ENCODE measurements at regions not wholly inside any gene's neighbourhood (a gene's known extent, or its start where the extent isn't known, plus 50 kb on each side); places are given as distances from the start of the nearest gene placed in this dataset.

DNA sequence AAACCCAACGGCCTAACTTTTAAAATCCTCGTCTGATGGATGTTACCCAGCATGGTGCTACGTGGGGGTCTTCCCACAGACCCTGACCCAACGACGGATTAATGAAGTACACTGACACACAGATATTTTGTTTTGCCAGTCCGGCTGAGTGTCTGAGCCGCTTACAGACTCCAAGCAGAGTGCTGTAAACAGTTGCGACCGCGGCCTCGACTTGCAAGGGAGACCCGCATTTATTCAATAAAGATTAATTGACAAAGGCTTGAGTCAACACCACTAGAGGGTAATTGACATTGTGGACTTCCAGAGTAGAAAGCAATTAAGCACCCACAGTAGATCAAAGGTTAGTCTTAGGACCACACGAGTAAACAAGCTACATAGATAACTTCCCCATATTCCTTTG, 1042.4 kb downstream of the AACS start:
- Histone ChIP-seq H2AK5ac (ENCODE audit: low read depth, low read length) (no peak overlapping the region), H3K79me1 (ENCODE audit: low read depth, low read length) (no peaks in the 10 kb centered on the region), H4K91ac (replicated peaks; ENCODE audit: insufficient read length, low read length) (no peak overlapping the region), H3K56ac (replicated peaks; ENCODE audit: insufficient read length, low read depth, low read length) (no peak overlapping the region), H3K27me3 (replicated peaks in 1 of 4; ENCODE audit: control insufficient read depth in 3 of 4, extremely low read depth in 1 of 4, insufficient read depth in 3 of 4, low read length in 3 of 4) (peaks cover 0 to 4% (median 0%) of the 10 kb centered on the region in 4 experiments; a peak in 1 of 7 replicates), H3K79me2 (ENCODE audit: control insufficient read depth in 1 of 2, insufficient read depth in 2 of 2, low read length in 2 of 2) (no peaks in the 10 kb centered on the region), H2BK12ac (ENCODE audit: low read depth, low read length) (no peak overlapping the region), H4K20me1 (replicated peaks in 1 of 2; ENCODE audit: control insufficient read depth in 1 of 2, insufficient read depth in 2 of 2, low read length in 2 of 2) (no peaks in the 10 kb centered on the region), H2BK5ac (ENCODE audit: low read depth, low read length) (no peak overlapping the region), H4K5ac (ENCODE audit: insufficient read length, low read depth, low read length) (no peak overlapping the region), H3K36me3 (ENCODE audit: control insufficient read depth in 2 of 4, insufficient read depth in 4 of 4, low read length in 3 of 4) (no peaks in the 10 kb centered on the region), H3K4me3 (ENCODE audit: extremely low read depth in 1 of 4, insufficient read depth in 2 of 4, low read depth in 3 of 4, low read length in 4 of 4) (no peak overlapping the region), H4K8ac (ENCODE audit: extremely low read depth, insufficient read depth, low read length) (no peak overlapping the region), H3K23ac (ENCODE audit: insufficient read length) (no peak overlapping the region), H3K9me3 (ENCODE audit: insufficient read depth in 2 of 2, low read depth in 1 of 2, low read length in 1 of 2) (peaks cover 0 to 2% of the 10 kb centered on the region in 2 experiments; a peak in 1 of 4 replicates), H2BK120ac (replicated peaks; ENCODE audit: low read depth, low read length) (no peak overlapping the region), H3K4me2 (ENCODE audit: insufficient read depth in 1 of 2, low read depth in 2 of 2, low read length in 2 of 2) (no peak overlapping the region), H3K14ac (ENCODE audit: insufficient read length) (no peak overlapping the region), H3K27ac (ENCODE audit: low read depth, low read length) (no peak overlapping the region), H2AFZ (ENCODE audit: low read length) (no peak overlapping the region), H3K23me2 (ENCODE audit: low read depth, low read length) (no peaks in the 10 kb centered on the region), H2BK20ac (ENCODE audit: low read length) (no peak overlapping the region), H3K18ac (ENCODE audit: extremely low read depth, low read length) (no peak overlapping the region), H3K4me1 (replicated peaks in 1 of 4; ENCODE audit: control insufficient read depth in 3 of 4, insufficient read depth in 4 of 4, low read length in 3 of 4) (peaks cover 0 to 5% (median 1%) of the 10 kb centered on the region in 4 experiments; a peak in 2 of 7 replicates), H3K9ac (replicated peaks in 1 of 4; ENCODE audit: extremely low read depth in 1 of 4, low read depth in 3 of 4, low read length in 3 of 4) (no peak overlapping the region), H2BK15ac (ENCODE audit: low read length) (no peak overlapping the region), H3K4ac (replicated peaks; ENCODE audit: insufficient read length, low read depth, low read length) (no peak overlapping the region)
- FAIRE-seq (no peak), DNase-seq (ENCODE audit: low read depth in 1 of 2, low spot score in 2 of 2) (no peak)
- ChIA-PET POLR2A (ENCODE audit: partially characterized antibody) (no interaction called here), CTCF (ENCODE audit: partially characterized antibody) (interaction anchor here (0.6 kb wide), 1 partner anchor 1819 kb away, joined by 3 read pairs; no protein-coding TSS in a partner anchor)
- WGBS, 2 experiments (ENCODE audit: extremely low coverage in 1 of 2, insufficient coverage in 1 of 2, insufficient read length in 1 of 2, insufficient replicate concordance in 2 of 2, low coverage in 1 of 2, low lambda C conversion rate in 2 of 2, missing lambda C conversion rate in 1 of 2), result 75% methylated on average over 13 of the region's 13 CpGs; no CpG with 5 or more reads in 1 of the 2 experiments
- TF ChIP-seq JUND (IDR thresholded peaks at IDR 0.05; ENCODE audit: low read length), result no peak
